GM18499 (cell line): ENCODE measurements at regions not wholly inside any gene's neighbourhood (a gene's known extent, or its start where the extent isn't known, plus 50 kb on each side); places are given as distances from the start of the nearest gene placed in this dataset.

Experiments
- ATAC-seq: cut with Tn5 transposase; IDR thresholded peaks from one replicate; pipeline ENCODE4 v1.9.1; 2021; ENCODE audit warnings: moderate number of reproducible peaks; ENCODE audit not compliant: insufficient read depth, unreplicated experiment

GRCh38 chr18:37967261-37967660 lies 401.7 kb upstream of the CELF4 start:
- ATAC-seq, result no peak

GRCh38 chr18:37965572-37965970 lies 400.0 kb upstream of the CELF4 start:
- no peak for ATAC-seq

- ATAC-seq, result no peak
These were observed 399.4 kb upstream of the CELF4 start for GRCh38 chr18:37964885-37965571.

GRCh38 chr18:37963837-37964236 lies 398.2 kb upstream of the CELF4 start:
- ATAC-seq, result no peak

- no peak for ATAC-seq
These were observed 396.8 kb upstream of the CELF4 start for GRCh38 chr18:37962316-37962966.

GRCh38 chr18:37958499-37958898 lies 392.9 kb upstream of the CELF4 start:
- no peak for ATAC-seq

- no peak for ATAC-seq
These were observed 391.3 kb upstream of the CELF4 start for GRCh38 chr18:37956902-37957301.

GRCh38 chr18:37956020-37956419 lies 390.4 kb upstream of the CELF4 start:
- no peak for ATAC-seq

GRCh38 chr18:37955201-37955600 lies 389.6 kb upstream of the CELF4 start:
- no peak for ATAC-seq

GRCh38 chr18:37953876-37954275 lies 388.3 kb upstream of the CELF4 start:
- no peak for ATAC-seq

- ATAC-seq, result no peak
These were observed 382.9 kb upstream of the CELF4 start for GRCh38 chr18:37948471-37948870.

- no peak for ATAC-seq
These were observed 380.7 kb upstream of the CELF4 start for GRCh38 chr18:37946324-37946723.

- ATAC-seq, result no peak
These were observed 379.2 kb upstream of the CELF4 start for GRCh38 chr18:37944700-37945270.

GRCh38 chr18:37937287-37937686 lies 371.7 kb upstream of the CELF4 start:
- no peak for ATAC-seq

GRCh38 chr18:37935086-37935485 lies 369.5 kb upstream of the CELF4 start:
- ATAC-seq, result no peak

- no peak for ATAC-seq
These were observed 365.0 kb upstream of the CELF4 start for GRCh38 chr18:37930640-37931039.

GRCh38 chr18:37922162-37922561 lies 356.6 kb upstream of the CELF4 start:
- ATAC-seq, result no peak

GRCh38 chr18:37920865-37921264 lies 355.3 kb upstream of the CELF4 start:
- ATAC-seq, result no peak

GRCh38 chr18:37913051-37913450 lies 347.5 kb upstream of the CELF4 start:
- no peak for ATAC-seq

- no peak for ATAC-seq
These were observed 336.7 kb upstream of the CELF4 start for GRCh38 chr18:37902344-37902743.

- ATAC-seq, result no peak
These were observed 334.7 kb upstream of the CELF4 start for GRCh38 chr18:37900326-37900725.

- no peak for ATAC-seq
These were observed 324.4 kb upstream of the CELF4 start for GRCh38 chr18:37889963-37890362.
